ENCODE measurements at regions not wholly inside any gene's neighbourhood (a gene's known extent, or its start where the extent isn't known, plus 50 kb on each side); places are given as distances from the start of the nearest gene placed in this dataset.
"Not testable (repeated sequence)": the region's sequence is repeated elsewhere in the genome, so short reads cannot be mapped to it uniquely, and the experiment has no call there.

DNA sequence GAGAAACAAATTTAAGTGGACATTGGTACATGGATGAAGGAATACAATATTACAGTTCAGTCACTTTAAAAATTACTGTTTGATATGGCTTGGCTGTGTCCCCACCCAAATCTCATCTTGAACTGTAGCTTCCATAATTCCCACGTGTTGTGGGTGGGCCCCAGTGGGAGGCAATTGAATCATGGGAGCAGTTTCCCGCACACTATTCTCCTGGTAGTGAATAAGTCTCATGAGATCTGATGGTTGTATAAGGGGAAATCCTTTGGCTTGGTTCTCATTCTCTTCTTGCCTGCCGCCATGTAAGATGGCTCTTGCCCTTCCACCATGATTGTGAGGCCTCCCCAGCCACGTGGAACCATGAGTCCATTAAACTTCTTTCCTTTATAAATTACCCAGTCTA lies 804.2 kb upstream of the FRG1 start:
- no peaks in the 10 kb centered on the region for H3K36me3 ChIP-seq (ENCODE audit: control insufficient read depth in 2 of 3, insufficient read depth in 3 of 3, low read length in 3 of 3)
- H3K4me3 ChIP-seq (ENCODE audit: low read length), result no peak overlapping the region
- Mint-ChIP-seq H3K4me3 (no peak overlapping the region), H3K9me3 (peaks cover 0 to 12% (median 5%) of the 10 kb centered on the region in 11 donors), H3K4me1 (no peaks in the 10 kb centered on the region), H3K36me3 (no peaks in the 10 kb centered on the region), H3K27me3 (no peaks in the 10 kb centered on the region), H3K27ac (no peak overlapping the region)
- H3K4me1 ChIP-seq (ENCODE audit: control insufficient read depth in 2 of 2, insufficient read depth in 2 of 2, low read length in 2 of 2), result no peaks in the 10 kb centered on the region
- CTCF ChIA-PET, result no interaction called here
- intact Hi-C loops (cut with micrococcal nuclease), result no loop called here
- POLR2A ChIA-PET, result no interaction called here
- no peak for ATAC-seq
- no peak overlapping the region for H3K27ac ChIP-seq (ENCODE audit: low read depth, low read length)
- no peaks in the 10 kb centered on the region for H3K9me3 ChIP-seq (ENCODE audit: control insufficient read depth in 2 of 3, low read length in 3 of 3)
- H3K27me3 ChIP-seq (ENCODE audit: control insufficient read depth in 2 of 2, insufficient read depth in 2 of 2, low read length in 2 of 2), result no peaks in the 10 kb centered on the region
- DNase-seq, result no peak

DNA sequence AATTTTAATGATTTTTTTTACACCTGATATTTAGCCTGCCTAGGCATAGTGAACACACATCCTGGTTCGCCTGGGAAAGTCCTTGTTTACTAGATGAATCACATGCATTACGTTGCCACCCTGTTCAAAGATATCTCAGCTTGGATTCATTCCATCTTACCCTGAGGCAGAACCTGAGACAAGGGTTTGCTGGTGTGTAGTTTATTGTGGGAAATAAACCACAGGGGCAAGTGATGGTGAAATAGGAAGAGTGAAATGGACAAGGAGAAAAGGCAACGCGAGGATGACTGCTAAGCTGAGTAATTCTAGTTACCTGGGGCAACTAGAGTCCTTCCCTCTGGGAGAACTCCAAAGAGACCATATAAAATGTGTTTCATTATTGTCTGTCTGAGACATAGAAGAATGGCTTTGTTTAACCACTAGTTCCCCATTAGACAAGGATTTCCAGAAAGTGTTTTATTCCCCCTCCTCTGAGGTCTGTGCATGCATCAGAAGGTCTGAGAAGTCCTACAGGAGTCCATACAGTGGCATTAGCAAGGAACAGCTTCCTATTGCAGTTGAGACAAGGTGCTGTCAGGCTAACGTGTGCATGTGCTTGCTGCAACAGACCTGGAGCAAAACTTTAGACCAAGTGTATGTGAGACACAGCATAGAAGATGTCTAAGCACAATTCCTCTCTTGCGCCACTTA lies 797.3 kb upstream of the FRG1 start:
- no peak overlapping the region for H3K4me3 ChIP-seq (ENCODE audit: low read length)
- ChIA-PET CTCF (no interaction called here), POLR2A (no interaction called here)
- no peak for ATAC-seq
- H3K4me1 Mint-ChIP-seq, result peaks cover 0 to 6% (median 0%) of the 10 kb centered on the region in 7 donors
- no peak overlapping the region for H3K27ac Mint-ChIP-seq
- no peak for DNase-seq
- no peak overlapping the region for H3K27ac ChIP-seq (ENCODE audit: low read depth, low read length)
- no peaks in the 10 kb centered on the region for H3K36me3 ChIP-seq (ENCODE audit: control insufficient read depth in 2 of 3, insufficient read depth in 3 of 3, low read length in 3 of 3)
- no peaks in the 10 kb centered on the region for H3K27me3 ChIP-seq (ENCODE audit: control insufficient read depth in 2 of 2, insufficient read depth in 2 of 2, low read length in 2 of 2)
- intact Hi-C loops (cut with micrococcal nuclease), result no loop called here
- no peaks in the 10 kb centered on the region for H3K9me3 ChIP-seq (ENCODE audit: control insufficient read depth in 2 of 3, low read length in 3 of 3)
- H3K4me3 Mint-ChIP-seq, result no peak overlapping the region
- no peaks in the 10 kb centered on the region for H3K27me3 Mint-ChIP-seq
- H3K36me3 Mint-ChIP-seq, result no peaks in the 10 kb centered on the region
- peaks cover 0 to 17% (median 3%) of the 10 kb centered on the region in 11 donors for H3K9me3 Mint-ChIP-seq
- H3K4me1 ChIP-seq (ENCODE audit: control insufficient read depth in 2 of 2, insufficient read depth in 2 of 2, low read length in 2 of 2), result no peaks in the 10 kb centered on the region

DNA sequence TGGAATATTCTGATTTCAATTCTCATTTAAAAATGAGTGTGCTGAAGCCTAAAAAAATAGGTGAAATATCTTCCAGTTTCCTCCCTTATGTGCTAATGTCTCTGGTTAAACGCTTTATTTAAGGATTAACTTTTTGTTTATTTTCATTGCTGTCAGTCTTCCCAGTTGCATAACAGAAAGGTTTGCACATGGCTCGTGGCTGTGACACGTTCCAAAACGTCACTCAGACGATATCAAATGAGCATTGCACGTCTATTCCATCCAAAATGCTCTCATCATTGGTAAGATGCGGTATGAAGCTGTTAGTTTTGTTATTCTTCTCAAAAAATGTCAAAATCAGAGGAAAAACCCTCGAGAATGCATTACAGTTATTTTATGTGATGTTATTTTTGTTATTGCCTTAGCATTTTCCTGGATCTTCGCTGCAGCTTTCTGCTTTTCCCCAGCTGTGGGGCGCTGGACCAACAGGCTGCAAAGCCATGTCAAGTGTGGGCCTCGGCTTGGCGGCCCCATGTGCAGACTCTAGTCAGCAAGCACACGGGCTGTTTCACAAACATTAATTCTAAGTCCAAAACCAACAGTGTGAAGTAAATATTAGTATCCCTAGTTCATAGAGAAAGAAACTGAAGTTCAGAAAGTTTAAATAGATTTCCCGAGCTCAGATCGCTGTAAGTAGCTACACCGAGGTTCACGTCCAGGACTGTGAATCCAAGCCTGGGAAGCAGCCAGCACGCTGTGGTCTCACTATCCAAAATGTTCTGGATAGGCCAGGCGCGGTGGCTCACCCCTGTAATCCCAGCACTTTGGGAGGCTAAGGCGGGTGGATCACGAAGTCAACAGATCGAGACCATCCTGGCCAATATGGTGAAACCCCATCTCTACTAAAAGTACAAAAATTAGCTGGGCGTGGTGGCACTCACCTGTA lies 793.4 kb upstream of the FRG1 start:
- H3K27me3 ChIP-seq (ENCODE audit: control insufficient read depth in 2 of 2, insufficient read depth in 2 of 2, low read length in 2 of 2), result no peaks in the 10 kb centered on the region
- CTCF ChIA-PET, result no interaction called here
- Mint-ChIP-seq H3K4me3 (no peak overlapping the region), H3K36me3 (peaks cover 0 to under 1% (median 0%) of the 10 kb centered on the region in 5 donors), H3K9me3 (peaks cover 0 to 24% (median 10%) of the 10 kb centered on the region in 11 donors), H3K27ac (no peak overlapping the region), H3K27me3 (no peaks in the 10 kb centered on the region), H3K4me1 (peaks cover 0 to 6% (median 0%) of the 10 kb centered on the region in 7 donors)
- intact Hi-C loops (cut with micrococcal nuclease), result no loop called here
- DNase-seq, result no peak
- no peaks in the 10 kb centered on the region for H3K9me3 ChIP-seq (ENCODE audit: control insufficient read depth in 2 of 3, low read length in 3 of 3)
- no peak overlapping the region for H3K27ac ChIP-seq (ENCODE audit: low read depth, low read length)
- H3K36me3 ChIP-seq (ENCODE audit: control insufficient read depth in 2 of 3, insufficient read depth in 3 of 3, low read length in 3 of 3), result no peaks in the 10 kb centered on the region
- POLR2A ChIA-PET, result no interaction called here
- H3K4me3 ChIP-seq (ENCODE audit: low read length), result no peak overlapping the region
- no peak for ATAC-seq
- H3K4me1 ChIP-seq (ENCODE audit: control insufficient read depth in 2 of 2, insufficient read depth in 2 of 2, low read length in 2 of 2), result no peaks in the 10 kb centered on the region

GRCh38 chr4:189155083-189155482 lies 785.6 kb upstream of the FRG1 start:
- H3K36me3 ChIP-seq (ENCODE audit: control insufficient read depth in 2 of 3, insufficient read depth in 3 of 3, low read length in 3 of 3); H3K27ac ChIP-seq (ENCODE audit: low read depth, low read length); H3K4me1 ChIP-seq (ENCODE audit: control insufficient read depth in 2 of 2, insufficient read depth in 2 of 2, low read length in 2 of 2); H3K9me3 ChIP-seq (ENCODE audit: control insufficient read depth in 2 of 3, low read length in 3 of 3); intact Hi-C loops (cut with micrococcal nuclease); H3K4me3 ChIP-seq (ENCODE audit: low read length); CTCF ChIA-PET; H3K27me3 Mint-ChIP-seq; H3K27ac Mint-ChIP-seq; H3K4me3 Mint-ChIP-seq; ATAC-seq; H3K27me3 ChIP-seq (ENCODE audit: control insufficient read depth in 2 of 2, insufficient read depth in 2 of 2, low read length in 2 of 2); H3K36me3 Mint-ChIP-seq; H3K4me1 Mint-ChIP-seq; DNase-seq; POLR2A ChIA-PET: not testable (repeated sequence)
- H3K9me3 Mint-ChIP-seq, result peaks cover 0 to 30% (median 8%) of the 10 kb centered on the region in 11 donors

- POLR2A ChIA-PET, result no interaction called here
- Histone ChIP-seq H3K27me3 (ENCODE audit: control insufficient read depth in 2 of 2, insufficient read depth in 2 of 2, low read length in 2 of 2) (no peaks in the 10 kb centered on the region), H3K36me3 (ENCODE audit: control insufficient read depth in 2 of 3, insufficient read depth in 3 of 3, low read length in 3 of 3) (no peaks in the 10 kb centered on the region), H3K4me3 (ENCODE audit: low read length) (no peak overlapping the region), H3K27ac (ENCODE audit: low read depth, low read length) (no peak overlapping the region), H3K4me1 (ENCODE audit: control insufficient read depth in 2 of 2, insufficient read depth in 2 of 2, low read length in 2 of 2) (no peaks in the 10 kb centered on the region), H3K9me3 (ENCODE audit: control insufficient read depth in 2 of 3, low read length in 3 of 3) (no peaks in the 10 kb centered on the region)
- H3K9me3 Mint-ChIP-seq, result peaks cover 0 to 27% (median 0%) of the 10 kb centered on the region in 11 donors
- no peaks in the 10 kb centered on the region for H3K4me1 Mint-ChIP-seq
- DNase-seq (no peak), ATAC-seq (no peak)
- intact Hi-C loops (cut with micrococcal nuclease), result no loop called here
- no peaks in the 10 kb centered on the region for H3K36me3 Mint-ChIP-seq
- H3K27ac Mint-ChIP-seq, result no peak overlapping the region
- no peak overlapping the region for H3K4me3 Mint-ChIP-seq
- peaks cover 0 to 4% (median 0%) of the 10 kb centered on the region in 5 donors for H3K27me3 Mint-ChIP-seq
- CTCF ChIA-PET, result no interaction called here
Observed at GRCh38 chr4:189162073-189162789, 778.4 kb upstream of the FRG1 start.

DNA sequence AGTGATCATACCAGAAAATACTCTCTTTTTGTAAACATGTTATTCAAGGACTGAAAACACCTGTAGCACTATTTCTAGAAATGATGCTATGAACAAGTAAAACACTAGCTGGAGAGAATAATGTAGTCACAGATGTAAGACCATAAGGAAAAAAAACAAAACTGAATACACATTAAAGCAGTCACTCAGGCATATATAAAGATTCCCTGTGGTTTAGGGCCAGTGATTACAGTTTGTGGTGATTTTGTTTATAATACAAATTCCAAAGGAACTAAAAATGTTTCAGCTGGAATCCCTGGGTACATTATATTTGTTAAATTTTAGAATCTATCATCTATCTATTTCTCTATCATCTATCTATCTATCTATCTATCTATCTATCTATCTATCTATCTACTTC lies 777.8 kb upstream of the FRG1 start:
- Mint-ChIP-seq H3K27me3 (peaks cover 0 to 4% (median 0%) of the 10 kb centered on the region in 5 donors), H3K4me3 (no peak overlapping the region), H3K9me3 (peaks cover 0 to 27% (median 0%) of the 10 kb centered on the region in 11 donors), H3K36me3 (no peaks in the 10 kb centered on the region), H3K4me1 (no peaks in the 10 kb centered on the region), H3K27ac (no peak overlapping the region)
- H3K27ac ChIP-seq (ENCODE audit: low read depth, low read length), result no peak overlapping the region
- H3K27me3 ChIP-seq (ENCODE audit: control insufficient read depth in 2 of 2, insufficient read depth in 2 of 2, low read length in 2 of 2), result no peaks in the 10 kb centered on the region
- H3K36me3 ChIP-seq (ENCODE audit: control insufficient read depth in 2 of 3, insufficient read depth in 3 of 3, low read length in 3 of 3), result no peaks in the 10 kb centered on the region
- no peak overlapping the region for H3K4me3 ChIP-seq (ENCODE audit: low read length)
- ChIA-PET CTCF (no interaction called here), POLR2A (no interaction called here)
- no peaks in the 10 kb centered on the region for H3K4me1 ChIP-seq (ENCODE audit: control insufficient read depth in 2 of 2, insufficient read depth in 2 of 2, low read length in 2 of 2)
- intact Hi-C loops (cut with micrococcal nuclease), result no loop called here
- no peaks in the 10 kb centered on the region for H3K9me3 ChIP-seq (ENCODE audit: control insufficient read depth in 2 of 3, low read length in 3 of 3)
- DNase-seq (no peak), ATAC-seq (no peak)
